ENCODE measurements at regions not wholly inside any gene's neighbourhood (a gene's known extent, or its start where the extent isn't known, plus 50 kb on each side); places are given as distances from the start of the nearest gene placed in this dataset.

DNA sequence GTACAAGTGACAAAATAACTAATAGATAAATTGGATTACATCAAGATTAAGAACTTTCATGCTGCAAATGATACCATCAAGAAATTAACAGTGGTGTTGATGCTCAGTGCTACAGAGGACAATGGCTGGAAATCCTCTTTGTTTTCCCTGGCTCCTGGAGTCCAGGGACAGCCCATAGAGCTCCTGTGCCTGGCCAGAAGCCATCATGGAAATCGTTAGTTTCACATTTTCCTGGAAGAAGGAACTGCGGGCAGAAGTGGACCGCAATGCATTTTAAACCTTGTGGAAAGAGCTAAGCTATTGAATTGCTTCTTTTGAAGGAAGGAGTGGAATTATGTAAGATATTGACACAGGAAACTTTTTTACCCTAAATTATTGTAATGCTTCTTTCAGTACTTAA is 276.0 kb downstream of the GJA1 start:
- no peak for TF ChIP-seq RFX3 (CRISPR knock-in tag; IDR thresholded peaks at IDR 0.05)
- TF ChIP-seq HMGXB4 (CRISPR knock-in tag; IDR thresholded peaks at IDR 0.05; ENCODE audit: borderline replicate concordance in 1 of 2, low read depth in 1 of 2): no peak
- TF ChIP-seq MXI1 (IDR thresholded peaks at IDR 0.05; ENCODE audit: borderline replicate concordance, low read depth, low read length): no peak
- TF ChIP-seq IKZF4 (CRISPR knock-in tag; IDR thresholded peaks at IDR 0.05; ENCODE audit: borderline replicate concordance, low read depth, not compliant biosample characterization): no peak
- no peak for TF ChIP-seq ELF4 (CRISPR knock-in tag; IDR thresholded peaks at IDR 0.05; ENCODE audit: borderline replicate concordance)
- TF ChIP-seq MAF1 (CRISPR knock-in tag; IDR thresholded peaks at IDR 0.05; ENCODE audit: borderline replicate concordance): no peak
- no peak for TF ChIP-seq JUND (CRISPR knock-in tag; IDR thresholded peaks at IDR 0.05)
- no peak for TF ChIP-seq RFX5 (IDR thresholded peaks at IDR 0.05; ENCODE audit: low read depth, low read length)
- no peak for TF ChIP-seq MEIS2 (CRISPR knock-in tag; IDR thresholded peaks at IDR 0.05)
- no peak for TF ChIP-seq JUN (CRISPR knock-in tag; IDR thresholded peaks at IDR 0.05)
- TF ChIP-seq, protein P1, sequence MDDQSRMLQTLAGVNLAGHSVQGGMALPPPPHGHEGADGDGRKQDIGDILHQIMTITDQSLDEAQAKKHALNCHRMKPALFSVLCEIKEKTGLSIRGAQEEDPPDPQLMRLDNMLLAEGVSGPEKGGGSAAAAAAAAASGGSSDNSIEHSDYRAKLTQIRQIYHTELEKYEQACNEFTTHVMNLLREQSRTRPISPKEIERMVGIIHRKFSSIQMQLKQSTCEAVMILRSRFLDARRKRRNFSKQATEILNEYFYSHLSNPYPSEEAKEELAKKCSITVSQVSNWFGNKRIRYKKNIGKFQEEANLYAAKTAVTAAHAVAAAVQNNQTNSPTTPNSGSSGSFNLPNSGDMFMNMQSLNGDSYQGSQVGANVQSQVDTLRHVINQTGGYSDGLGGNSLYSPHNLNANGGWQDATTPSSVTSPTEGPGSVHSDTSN (CRISPR knock-in tag; IDR thresholded peaks at IDR 0.05; ENCODE audit: borderline replicate concordance): no peak
- TF ChIP-seq ZNF549 (CRISPR knock-in tag; IDR thresholded peaks at IDR 0.05): no peak
- TF ChIP-seq HNF1B (CRISPR knock-in tag; IDR thresholded peaks at IDR 0.05): no peak
